IMR-90 (cell line): ENCODE measurements at regions not wholly inside any gene's neighbourhood (a gene's known extent, or its start where the extent isn't known, plus 50 kb on each side); places are given as distances from the start of the nearest gene placed in this dataset.

Experiments
- ATAC-seq: fragments of 200-7000 bp; cut with Tn5 transposase; 2 replicates; pipeline ENCODE4 v1.9.1; 2020; ENCODE audit warnings: low read depth, mild to moderate bottlenecking, moderate library complexity
- BruUV-seq: library from RNA; stranded (reverse); fragments of 400-500 nt; replicated peaks from 2 replicates; lab custom pipeline; 2021; lab: Mats Ljungman, UMichigan
- CTCF ChIA-PET: fragments of 300-600 bp; formaldehyde crosslinking; extraction: SDS; loops from one replicate; lab custom pipeline; 2021; ENCODE audit warnings: antibody characterized with exemption; lab: Yijun Ruan, JAX
- POLR2A ChIA-PET: fragments of 300-600 bp; sonication (Branson Sonifier 250); formaldehyde crosslinking; loops from one replicate; lab custom pipeline; 2022; ENCODE audit warnings: antibody characterized with exemption; ENCODE audit not compliant: unreplicated experiment; lab: Charles Lee
- DNase-seq: peaks from one replicate; pipeline ENCODE4 v3.0.0; 2013
- H2AFZ ChIP-seq: replicated peaks from 2 replicates; pipeline ENCODE3; 2013; ENCODE audit warnings: low read length, mild to moderate bottlenecking; ENCODE audit not compliant: poor library complexity
- H2AK5ac ChIP-seq: 2 replicates; pipeline ENCODE4 v1.6.1; 2013; ENCODE audit warnings: low read depth, low read length, inconsistent platforms
- H2AK9ac ChIP-seq: replicated peaks from 2 replicates; pipeline ENCODE3; 2013; ENCODE audit warnings: mild to moderate bottlenecking, low read depth, low read length, moderate library complexity; ENCODE audit not compliant: poor library complexity
- H2BK120ac ChIP-seq: 2 replicates; pipeline ENCODE4 v1.6.1; 2013; ENCODE audit warnings: low read depth, low read length, inconsistent platforms
- H2BK15ac ChIP-seq: 3 replicates; pipeline ENCODE4 v1.6.1; 2013; ENCODE audit warnings: low read depth, low read length, inconsistent platforms
- H2BK20ac ChIP-seq: 2 replicates; pipeline ENCODE4 v1.6.1; 2013; ENCODE audit warnings: low read depth, mild to moderate bottlenecking, inconsistent platforms, low read length, moderate library complexity
- H2BK5ac ChIP-seq: 2 replicates; pipeline ENCODE4 v1.6.1; 2013; ENCODE audit warnings: mild to moderate bottlenecking, low read depth, low read length, inconsistent platforms; ENCODE audit not compliant: poor library complexity, severe bottlenecking
- H3K14ac ChIP-seq: replicated peaks from 2 replicates; pipeline ENCODE4 v1.6.1; 2013; ENCODE audit warnings: low read depth, low read length, inconsistent platforms
- H3K18ac ChIP-seq: 2 replicates; pipeline ENCODE4 v1.6.1; 2013; ENCODE audit warnings: low read depth, low read length, control low read depth
- H3K23ac ChIP-seq: 2 replicates; pipeline ENCODE4 v1.6.1; 2013; ENCODE audit warnings: low read depth, low read length, inconsistent platforms
- H3K27ac ChIP-seq: 2 replicates; pipeline ENCODE4 v1.5.1; 2013; ENCODE audit warnings: mild to moderate bottlenecking, control low read depth, low read length; ENCODE audit not compliant: insufficient read depth
- H3K27me3 ChIP-seq: 2 replicates; pipeline ENCODE4 v1.6.1; 2013; ENCODE audit warnings: low read length; ENCODE audit not compliant: control insufficient read depth, insufficient read depth
- H3K36me3 ChIP-seq: 2 replicates; pipeline ENCODE4 v1.6.1; 2013; ENCODE audit warnings: low read length, mixed read lengths; ENCODE audit not compliant: control insufficient read depth, insufficient read depth
- H3K4ac ChIP-seq: 2 replicates; pipeline ENCODE4 v1.6.1; 2013; ENCODE audit warnings: low read depth, low read length, inconsistent platforms
- H3K4me1 ChIP-seq: 2 replicates; pipeline ENCODE4 v1.6.1; 2013; ENCODE audit warnings: low read length, mixed read lengths; ENCODE audit not compliant: control insufficient read depth, insufficient read depth
- H3K4me2 ChIP-seq: 2 replicates; pipeline ENCODE4 v1.6.1; 2013; ENCODE audit warnings: low read depth, mild to moderate bottlenecking, control low read depth, low read length, moderate library complexity
- H3K4me3 ChIP-seq: 2 replicates; pipeline ENCODE4 v1.5.1; 2013; ENCODE audit warnings: low read depth, mild to moderate bottlenecking, control low read depth, low read length, moderate library complexity; ENCODE audit not compliant: insufficient read depth
- H3K56ac ChIP-seq: 2 replicates; pipeline ENCODE4 v1.6.1; 2013; ENCODE audit warnings: low read length, inconsistent platforms; ENCODE audit not compliant: insufficient read depth; ENCODE audit errors: extremely low read depth
- H3K79me1 ChIP-seq, 2 experiments: 2 replicates each; pipeline ENCODE4 v1.6.1; 2013; ENCODE audit warnings: low read length in 2 of 2, inconsistent platforms in 1 of 2, low read depth in 1 of 2
- H3K9ac ChIP-seq: 2 replicates; pipeline ENCODE4 v1.6.1; 2013; ENCODE audit warnings: low read depth, low read length, control low read depth
- H3K9me1 ChIP-seq: 2 replicates; pipeline ENCODE4 v1.6.1; 2013; ENCODE audit warnings: low read length, inconsistent platforms; ENCODE audit not compliant: insufficient read depth
- H3K9me3 ChIP-seq: 2 replicates; pipeline ENCODE4 v1.6.1; 2013; ENCODE audit warnings: low read length; ENCODE audit not compliant: control insufficient read depth, insufficient read depth
- H4K20me1 ChIP-seq: 2 replicates; pipeline ENCODE4 v1.6.1; 2013; ENCODE audit warnings: low read length, inconsistent platforms; ENCODE audit not compliant: insufficient read depth
- H4K5ac ChIP-seq: 2 replicates; pipeline ENCODE4 v1.6.1; 2013; ENCODE audit warnings: mild to moderate bottlenecking, low read depth, low read length, control low read depth
- H4K8ac ChIP-seq, 2 experiments: 2 replicates each; pipeline ENCODE4 v1.6.1; 2013; ENCODE audit warnings: low read depth in 2 of 2, low read length in 2 of 2, control low read depth in 1 of 2, inconsistent platforms in 1 of 2
- H4K91ac ChIP-seq: 2 replicates; pipeline ENCODE4 v1.6.1; 2013; ENCODE audit warnings: low read depth, low read length, inconsistent platforms; ENCODE audit not compliant: insufficient read depth
- RCOR1 ChIP-seq: IDR thresholded peaks from 2 replicates; pipeline ENCODE4 v1.6.1; 2012; ENCODE audit warnings: mild to moderate bottlenecking, low read length, improper control_type of control experiment; ENCODE audit not compliant: insufficient replicate concordance
- WGBS, 2 experiments: methylation state at CpG; one replicate each; pipeline versions ENCODE4 v1.1.5 to v1.1.7; 2013; ENCODE audit warnings: missing lambda C conversion rate in 2 of 2; ENCODE audit not compliant: insufficient read length in 1 of 2; ENCODE audit errors: extremely low coverage in 2 of 2; 5-methylcytosine and 5-hydroxymethylcytosine counted together
- dilution Hi-C: fragments of 300-500 bp; cut with HindIII; formaldehyde crosslinking; loops from one replicate; pipeline ENCODE4 v1.14.3; 2018; ENCODE audit warnings: low sequenced_read_pairs; ENCODE audit not compliant: unreplicated experiment
- in situ Hi-C: fragments of 300-500 bp; cut with MboI; formaldehyde crosslinking; loops from 3 replicates; pipeline ENCODE4 v1.14.3; 2019; ENCODE audit warnings: low sequenced_read_pairs, inconsistent platforms, mixed read lengths
- intact Hi-C: fragments of 100-400 bp; cut with micrococcal nuclease; formaldehyde crosslinking; loops from 2 replicates; pipeline ENCODE4 v1.10.0; 2022

DNA sequence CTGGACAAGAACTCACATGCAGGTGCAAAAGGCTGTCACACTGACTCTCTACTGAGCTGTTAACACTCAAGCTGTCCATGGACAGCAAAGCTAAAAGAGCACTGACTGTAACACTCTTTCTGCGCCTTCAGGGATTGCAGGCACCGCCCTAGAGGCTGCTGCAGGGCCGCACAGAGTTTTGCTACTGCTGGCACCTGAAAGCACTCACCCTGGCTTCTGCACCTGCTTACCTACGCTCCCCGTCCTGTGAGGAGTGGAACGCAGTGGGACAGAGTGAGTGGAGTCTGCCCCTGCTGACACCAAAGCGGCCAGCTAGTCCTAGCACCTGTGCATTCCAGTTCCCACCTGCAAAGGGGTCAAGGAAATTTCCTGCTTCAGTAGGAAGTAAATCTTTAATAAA, 941.3 kb downstream of the DIPK2A start:
- Histone ChIP-seq H2BK20ac (no peak overlapping the region), H3K4ac (no peak overlapping the region), H3K9me1 (no peaks in the 10 kb centered on the region), H2BK5ac (no peak overlapping the region), H3K18ac (no peak overlapping the region), H4K91ac (no peak overlapping the region), H3K9me3 (peaks cover 9% of the 10 kb centered on the region), H2AFZ (no peak overlapping the region), H3K4me1 (no peaks in the 10 kb centered on the region), H2BK15ac (no peak overlapping the region), H3K27ac (no peak overlapping the region), H2AK9ac (no peak overlapping the region), H3K36me3 (no peaks in the 10 kb centered on the region), H2BK120ac (no peak overlapping the region), H3K14ac (no peak overlapping the region), H3K4me2 (no peak overlapping the region), H3K27me3 (no peaks in the 10 kb centered on the region), H4K20me1 (no peaks in the 10 kb centered on the region), H3K56ac (no peak overlapping the region), H3K23ac (no peak overlapping the region), H4K5ac (no peak overlapping the region), H4K8ac (no peak overlapping the region), H3K9ac (no peak overlapping the region), H3K79me1 (no peaks in the 10 kb centered on the region), H2AK5ac (no peak overlapping the region), H3K4me3 (no peak overlapping the region)
- WGBS, 2 experiments = 60% methylated on average over 3 of the region's 7 CpGs; no CpG with 5 or more reads in 1 of the 2 experiments
- intact Hi-C loops = no loop called here
- in situ Hi-C loops = no loop called here
- ATAC-seq = no peak
- dilution Hi-C loops = no loop called here
- BruUV-seq = no TSS peak
- no peak for DNase-seq
- ChIA-PET POLR2A (no interaction called here), CTCF (no interaction called here)
- no peak for TF ChIP-seq RCOR1
